ENCODE measurements at regions not wholly inside any gene's neighbourhood (a gene's known extent, or its start where the extent isn't known, plus 50 kb on each side); places are given as distances from the start of the nearest gene placed in this dataset.
A peak's percentile ranks its signal among the peaks of the same experiment; 100 is the strongest.
"Not testable (repeated sequence)": the region's sequence is repeated elsewhere in the genome, so short reads cannot be mapped to it uniquely, and the experiment has no call there.

DNA sequence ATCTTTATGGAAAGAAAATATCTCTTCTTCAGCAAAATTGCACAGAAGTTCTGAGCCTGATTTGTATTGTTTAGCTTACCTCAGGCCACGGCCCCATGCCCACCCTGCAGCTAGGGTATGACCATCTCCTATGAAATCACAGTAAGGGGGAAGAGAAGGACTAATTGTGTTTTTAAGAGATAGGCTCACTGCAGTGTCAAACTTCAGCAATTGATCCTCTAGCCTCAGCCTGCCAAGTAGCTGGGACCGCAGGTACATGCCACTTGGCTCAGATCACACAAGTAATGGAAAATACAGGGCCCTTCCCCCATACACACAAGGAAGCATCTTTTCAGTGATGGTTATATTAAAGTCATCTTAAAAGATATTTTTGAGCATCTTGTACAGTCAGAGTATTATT, 60.0 kb downstream of the DMAC1 start:
- no peak for DNase-seq (ENCODE audit: low read depth)

DNA sequence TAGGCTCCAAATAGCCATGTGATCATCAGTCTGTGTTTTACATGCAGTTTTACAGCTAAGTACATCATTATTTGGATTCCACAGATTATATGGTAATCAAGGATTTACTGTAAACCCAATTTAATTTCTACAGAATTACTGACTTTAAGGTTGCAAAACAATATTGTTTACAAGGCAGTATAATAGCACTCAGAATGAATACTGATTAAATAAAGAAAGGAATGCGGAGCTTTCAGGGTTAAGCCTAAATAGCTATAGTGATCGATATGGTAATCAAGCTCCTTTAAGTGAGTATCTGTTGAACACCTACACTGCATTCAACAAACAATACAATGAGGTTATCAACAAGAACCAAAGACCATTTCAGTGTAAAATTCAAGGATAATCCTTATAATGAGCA, 64.3 kb downstream of the DMAC1 start:
- DNase-seq (ENCODE audit: low read depth) = no peak

DNA sequence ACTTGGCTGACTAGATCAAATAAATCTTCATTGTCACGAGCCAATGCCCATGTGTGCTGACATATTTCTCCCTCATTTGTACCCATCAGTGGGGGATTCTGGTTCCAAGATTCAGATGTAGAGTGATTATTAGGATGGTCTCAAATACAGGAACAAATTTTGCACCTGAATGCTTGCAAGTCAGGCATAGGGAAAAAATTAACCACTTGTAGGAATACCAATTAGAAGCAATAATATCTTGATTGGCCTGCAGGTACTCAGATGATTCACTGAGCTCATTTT, 69.5 kb downstream of the DMAC1 start:
- no peak for DNase-seq (ENCODE audit: low read depth)

DNA sequence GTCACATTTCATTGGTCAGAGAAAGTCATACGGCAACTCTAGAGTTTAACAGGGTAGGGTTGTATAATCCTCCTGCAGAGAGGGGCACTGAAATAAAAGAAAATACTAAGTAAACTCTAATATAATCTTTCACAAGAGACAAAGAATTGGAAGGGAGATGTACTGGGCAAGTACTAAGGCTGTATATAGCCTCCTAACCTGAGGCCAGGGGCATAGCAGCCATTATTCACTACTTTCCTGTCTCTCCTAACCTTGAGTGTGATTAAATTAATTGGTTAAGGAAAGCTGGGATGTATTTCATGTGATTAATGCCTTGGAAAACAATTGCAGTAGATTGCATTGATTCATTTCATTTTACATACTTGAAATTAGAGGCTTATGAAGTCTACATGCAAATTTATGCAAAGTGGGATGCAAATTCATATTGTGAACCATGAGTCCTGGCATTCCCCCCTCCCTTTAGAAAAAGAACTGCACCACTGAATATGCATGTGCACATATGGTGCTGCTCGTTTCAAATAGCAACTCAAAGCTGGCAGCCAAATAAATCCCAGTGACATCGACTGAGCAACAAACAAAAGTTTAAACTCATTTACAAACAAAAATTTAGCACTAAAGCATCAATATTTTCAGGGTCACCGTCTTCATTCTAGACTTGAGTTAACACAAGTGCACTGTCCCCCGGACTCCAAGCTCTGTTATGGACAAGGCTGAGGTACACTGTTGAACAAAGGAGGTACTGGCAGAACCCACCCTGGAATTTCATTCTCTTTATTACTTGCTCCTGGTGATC, 70.0 kb downstream of the DMAC1 start:
- DNase-seq (ENCODE audit: low read depth) = no peak

DNA sequence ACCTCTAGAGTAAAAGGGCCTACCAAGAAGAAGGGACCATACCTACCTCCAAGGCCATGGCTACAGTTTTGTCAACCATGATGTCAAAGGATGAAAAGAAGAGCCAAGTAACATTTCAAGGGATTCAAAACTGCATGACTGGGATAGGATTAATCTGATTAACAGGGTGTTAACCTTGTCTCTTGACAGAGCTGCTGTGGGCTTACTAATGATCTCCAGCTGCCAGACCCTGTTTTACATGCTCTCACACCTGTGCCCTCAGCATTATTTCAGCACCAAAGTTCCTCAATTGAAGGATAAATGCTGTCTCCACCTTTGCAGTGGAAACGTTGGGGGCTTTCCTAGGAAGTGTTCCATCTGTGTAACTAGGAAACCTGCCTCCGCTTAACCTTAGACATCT, 78.3 kb downstream of the DMAC1 start:
- DNase-seq (ENCODE audit: low read depth) = no peak

DNA sequence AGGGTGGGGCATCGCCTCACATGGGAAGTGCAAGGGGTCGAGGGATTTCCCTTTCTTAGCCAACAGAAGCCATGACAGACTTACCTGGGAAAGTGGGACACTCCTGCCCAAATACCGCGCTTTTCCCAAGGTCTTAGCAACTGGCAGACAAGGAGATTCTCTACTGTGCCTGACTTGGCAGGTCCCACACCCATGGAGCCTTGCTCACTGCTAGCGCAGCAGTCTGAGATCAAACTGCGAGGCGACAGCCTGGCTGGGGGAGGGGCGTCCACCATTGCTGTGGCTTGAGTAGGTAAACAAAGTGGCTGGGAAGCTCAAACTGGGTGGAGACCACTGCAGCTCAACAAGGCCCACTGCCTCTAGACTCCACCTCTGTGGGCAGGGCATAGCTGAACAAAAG, 86.5 kb downstream of the DMAC1 start:
- not testable (repeated sequence) for DNase-seq (ENCODE audit: low read depth)

DNA sequence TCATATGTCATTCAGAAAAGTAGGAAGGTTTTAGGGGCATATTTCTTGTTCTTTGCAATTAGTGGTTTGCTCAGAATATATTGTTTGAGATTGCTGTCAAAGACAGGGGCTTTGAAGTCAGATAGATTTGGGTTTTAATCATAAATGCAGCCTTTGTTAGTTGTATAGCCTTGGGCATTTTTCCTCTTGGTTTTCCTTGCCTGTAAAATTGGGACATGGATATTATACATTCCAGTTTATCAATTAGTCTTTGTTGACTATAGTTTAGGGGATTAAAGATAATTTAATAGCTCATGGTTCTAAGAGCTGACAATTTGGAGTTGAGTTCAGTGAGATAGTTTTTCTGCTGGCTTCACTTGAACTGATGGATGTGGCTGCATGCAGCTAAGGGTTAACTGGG, 88.9 kb downstream of the DMAC1 start:
- no peak for DNase-seq (ENCODE audit: low read depth)

DNA sequence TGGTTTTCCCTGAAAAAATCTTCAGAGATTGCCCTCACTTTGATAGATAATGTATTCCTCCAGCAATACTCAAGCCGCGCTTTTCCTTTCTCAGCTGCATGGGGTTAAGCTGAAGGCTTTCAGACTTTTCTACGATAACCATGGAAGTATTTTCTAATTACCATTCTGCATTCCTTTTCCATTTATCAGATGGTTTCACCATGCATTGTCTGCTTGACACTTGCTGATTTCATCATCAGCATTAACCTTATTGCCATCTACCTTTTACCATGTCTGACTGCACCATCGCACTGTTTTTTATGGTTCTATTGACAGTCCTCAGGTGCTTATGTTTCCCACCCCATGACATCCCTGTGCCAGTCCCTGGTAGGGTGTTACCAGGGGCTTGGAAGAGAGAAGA, 91.6 kb downstream of the DMAC1 start:
- no peak for DNase-seq (ENCODE audit: low read depth)

DNA sequence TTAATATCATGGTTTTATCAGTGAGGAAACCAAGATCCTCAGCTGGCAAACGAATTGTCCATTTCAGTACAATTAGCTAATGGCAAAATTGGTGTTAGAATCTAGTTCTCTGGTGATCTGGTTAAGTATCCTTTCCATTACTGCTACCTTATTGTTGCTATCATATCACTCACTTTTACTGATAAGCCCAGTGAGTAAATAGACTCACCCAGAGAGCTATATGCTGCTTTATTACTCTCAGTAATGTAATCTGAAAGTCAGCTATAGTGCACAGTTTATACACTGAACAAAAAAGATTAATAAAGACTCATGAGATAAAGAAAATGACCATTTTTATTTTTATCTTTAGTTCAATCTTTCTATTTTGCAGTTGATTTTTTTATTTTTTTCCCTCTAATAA, 95.0 kb downstream of the DMAC1 start:
- DNase-seq (ENCODE audit: low read depth) = no peak

DNA sequence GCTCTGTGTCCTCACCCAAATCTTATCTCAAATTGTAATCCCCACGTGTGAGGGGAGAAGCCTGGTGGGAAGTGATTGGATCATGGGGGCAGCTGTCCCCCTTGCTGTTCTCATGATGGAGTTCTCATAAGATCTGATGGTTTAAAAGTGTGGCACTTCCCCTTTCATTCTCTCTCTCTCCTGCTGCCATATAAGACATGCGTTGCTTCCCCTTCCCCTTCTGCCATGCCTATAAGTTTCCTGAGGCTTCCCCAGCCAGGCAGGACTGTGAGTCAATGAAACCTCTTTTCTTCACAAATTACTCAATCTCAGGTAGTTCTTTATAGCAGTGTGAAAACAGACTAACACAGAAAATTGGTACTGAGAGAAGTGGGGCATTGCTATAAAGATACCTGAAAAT, 107.7 kb downstream of the DMAC1 start:
- DNase-seq (ENCODE audit: low read depth) = no peak

DNA sequence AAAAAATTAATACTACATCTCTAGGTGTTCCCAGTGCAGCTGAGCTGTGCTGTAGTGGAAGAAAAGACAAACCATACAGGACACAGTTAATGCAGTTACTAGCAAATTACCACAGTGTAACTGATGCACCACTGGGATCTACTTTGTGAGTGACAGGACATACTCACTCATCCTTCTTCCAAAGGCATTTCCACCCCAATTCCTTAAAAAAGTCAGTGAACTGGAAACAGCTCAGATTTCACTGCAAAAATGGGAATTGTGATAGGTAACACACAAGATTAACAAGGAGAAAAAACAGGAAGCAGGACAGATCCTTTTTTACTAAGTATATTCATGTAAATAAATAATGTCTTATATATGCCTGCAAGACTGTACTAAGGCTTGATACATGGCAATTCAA, 109.6 kb downstream of the DMAC1 start:
- DNase-seq (ENCODE audit: low read depth) = no peak

DNA sequence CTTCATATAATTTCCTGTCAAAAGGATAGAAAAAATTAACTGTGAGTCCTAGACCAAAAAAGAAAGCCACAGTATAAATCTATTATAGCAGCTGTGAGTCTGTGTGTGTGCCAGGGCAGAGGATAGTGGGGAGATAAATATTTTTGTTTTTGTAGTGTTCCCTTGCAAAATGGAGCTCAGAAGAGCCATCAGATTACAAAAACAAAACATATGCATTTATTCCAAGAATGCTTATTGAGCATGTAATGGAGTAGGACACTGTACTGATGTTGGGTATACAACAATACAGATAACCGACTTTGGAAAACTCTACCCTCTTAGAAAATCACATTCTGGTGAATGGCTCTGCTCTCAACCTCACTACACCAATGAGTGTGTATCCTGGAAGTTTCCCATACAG, 111.0 kb downstream of the DMAC1 start:
- no peak for DNase-seq (ENCODE audit: low read depth)

DNA sequence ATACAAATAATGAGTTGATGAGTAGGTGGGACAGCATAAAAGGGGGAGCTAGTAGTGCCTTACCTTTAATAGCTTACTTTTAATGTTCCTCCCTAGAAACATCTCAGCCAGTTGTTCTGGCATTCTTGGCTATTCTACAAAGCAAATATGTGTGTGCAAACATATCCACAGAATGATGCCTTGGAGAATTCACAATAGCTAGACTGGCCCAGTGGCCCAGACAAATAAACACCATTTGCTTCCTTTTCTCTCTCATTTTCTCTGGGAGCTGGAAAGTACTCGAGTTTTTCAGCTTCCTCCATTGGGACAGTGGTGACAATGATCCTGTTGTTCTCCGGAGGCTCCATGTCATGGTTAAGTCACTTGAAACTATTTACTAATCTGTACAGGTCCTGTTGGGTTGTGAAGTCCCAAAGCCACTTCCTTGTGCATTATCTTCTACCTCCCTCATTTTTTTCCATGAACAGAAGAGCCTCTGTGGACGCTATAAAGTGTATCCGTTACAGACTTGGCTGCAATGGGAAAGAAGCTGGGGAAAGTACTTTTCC, 122.9 kb downstream of the DMAC1 start:
- DNase-seq (ENCODE audit: low read depth) = no peak

DNA sequence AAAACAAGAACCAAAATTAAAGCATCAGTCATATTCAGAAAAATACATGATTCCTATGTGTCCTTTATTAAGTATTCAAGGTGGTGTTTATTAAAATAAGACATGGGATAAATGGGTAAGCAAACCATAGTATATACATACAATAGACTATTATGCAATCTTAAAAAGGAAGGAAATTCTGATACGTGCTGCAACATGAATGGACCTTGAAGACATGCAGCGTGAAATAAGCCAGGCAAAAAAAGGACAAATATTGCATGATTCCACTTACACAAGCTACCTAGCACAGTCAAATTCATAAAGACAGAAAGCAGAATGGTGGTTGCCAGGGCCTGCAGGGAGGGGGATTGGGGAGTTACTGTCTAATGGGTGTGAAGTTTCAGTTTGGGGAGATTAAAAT, 127.7 kb downstream of the DMAC1 start:
- no peak for DNase-seq (ENCODE audit: low read depth)

DNA sequence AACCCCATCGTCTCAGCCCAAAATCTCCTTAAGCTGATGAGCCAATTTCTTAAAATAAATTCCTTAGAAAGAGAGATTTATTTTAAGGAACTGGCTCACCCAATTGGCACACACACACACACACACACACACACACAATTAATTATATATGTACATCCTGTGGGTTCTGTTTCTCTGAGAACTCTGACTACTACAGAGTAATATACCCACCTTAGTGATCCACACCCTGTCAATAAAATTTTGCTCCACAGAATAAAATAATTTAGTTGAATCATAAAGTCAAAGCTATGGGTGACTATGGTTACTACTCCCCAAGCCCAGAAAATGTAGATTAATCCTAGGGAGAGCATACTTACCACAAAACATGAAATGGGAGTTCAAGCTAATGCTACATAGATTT, 131.0 kb downstream of the DMAC1 start:
- DNase-seq (ENCODE audit: low read depth) = no peak

DNA sequence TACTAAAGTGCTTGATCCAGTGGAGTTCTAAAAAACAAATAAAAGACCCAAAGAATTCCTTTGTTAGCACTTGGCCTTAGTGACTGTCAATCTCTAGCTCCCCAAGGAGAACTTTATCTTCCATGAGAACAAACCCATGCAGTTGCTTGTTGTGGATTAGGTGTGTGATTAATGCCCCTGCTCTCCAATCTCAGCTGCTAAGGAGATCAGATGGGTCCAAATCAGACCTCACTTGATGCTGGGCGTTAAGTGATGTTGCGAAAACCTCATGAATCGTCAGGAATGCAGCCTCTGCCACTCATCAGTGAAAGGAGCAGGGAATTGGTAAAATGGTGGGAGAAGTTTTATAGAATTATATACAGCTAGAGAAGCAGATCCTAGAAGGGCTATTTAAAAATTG, 133.7 kb downstream of the DMAC1 start:
- DNase-seq (ENCODE audit: low read depth) = no peak

DNA sequence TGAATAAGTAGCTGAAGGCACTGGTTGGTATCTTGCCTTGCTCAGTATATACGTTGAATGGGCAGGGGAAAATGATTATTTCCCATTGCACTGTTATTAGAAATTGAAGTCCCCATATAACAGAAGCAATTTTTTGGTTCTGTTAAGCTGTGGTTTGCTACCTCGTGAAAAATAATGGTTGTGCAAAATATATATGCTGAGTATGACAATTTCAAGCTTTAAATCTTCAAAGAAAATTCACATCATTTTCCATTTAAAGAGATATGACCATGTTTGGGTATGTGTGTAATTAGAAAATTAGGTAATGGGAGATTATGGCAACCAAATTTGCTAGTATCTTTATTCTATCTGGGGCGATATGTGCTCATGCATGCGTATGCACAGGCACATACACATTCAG, 139.8 kb downstream of the DMAC1 start:
- DNase-seq (ENCODE audit: low read depth) = no peak

DNA sequence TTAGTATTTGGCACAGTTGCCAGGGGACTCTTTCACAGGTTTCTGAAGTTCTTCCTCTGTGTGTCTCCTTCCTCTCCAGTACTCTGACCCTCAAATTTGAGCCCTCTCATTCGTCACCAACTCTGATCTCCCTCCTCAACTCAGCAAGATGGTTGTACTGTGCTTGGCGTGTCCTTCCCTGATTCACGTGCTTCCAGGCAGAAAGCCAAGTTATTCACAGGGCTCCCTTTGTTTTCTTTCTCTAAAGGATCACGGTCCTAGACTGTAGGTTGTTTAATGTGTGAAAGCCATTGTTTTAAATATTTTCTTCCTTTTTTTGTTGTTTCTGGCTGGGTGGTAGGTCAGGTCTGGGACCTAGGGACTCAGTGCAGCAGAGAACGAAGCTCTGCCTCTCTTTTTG, 142.9 kb downstream of the DMAC1 start:
- DNase-seq (ENCODE audit: low read depth) = no peak

DNA sequence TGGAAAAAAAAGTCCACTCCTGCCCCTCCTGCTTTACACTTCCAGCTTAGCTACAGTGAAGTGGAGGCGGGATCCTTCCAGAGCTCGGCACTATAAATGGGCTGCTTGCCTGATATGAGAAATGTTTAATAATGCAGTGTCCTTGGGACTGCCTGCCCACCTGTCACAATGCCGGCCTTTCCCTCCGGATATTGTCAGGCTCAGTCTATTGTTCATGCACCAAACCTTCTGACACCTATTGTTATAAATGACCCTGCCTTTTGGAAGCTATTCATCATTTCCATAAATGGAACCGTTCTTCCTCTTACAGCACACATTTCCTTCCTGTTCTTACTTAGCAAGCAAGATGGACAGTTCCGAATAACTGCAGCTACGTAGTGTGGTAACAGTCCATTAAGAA, 146.3 kb downstream of the DMAC1 start:
- no peak for DNase-seq (ENCODE audit: low read depth)

DNA sequence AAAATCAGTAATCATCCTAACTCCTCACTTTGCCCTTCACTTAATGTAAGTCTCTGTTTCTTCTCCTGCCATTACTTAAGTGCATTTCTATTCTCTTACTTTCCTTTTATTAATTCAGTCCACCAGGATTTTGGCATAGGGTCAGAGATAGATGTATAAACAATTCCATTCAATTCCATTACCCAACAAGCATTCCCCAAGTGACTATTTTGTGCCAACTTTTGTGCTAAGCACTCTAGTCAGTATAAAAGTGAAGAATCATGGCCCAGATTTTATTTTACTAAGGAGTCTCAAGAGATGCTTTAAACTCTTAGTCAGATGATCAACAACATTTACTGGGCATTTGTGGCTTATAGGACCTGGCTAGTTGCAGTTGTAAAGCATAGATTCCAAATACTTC, 159.3 kb downstream of the DMAC1 start:
- DNase-seq (ENCODE audit: low read depth) = no peak

DNA sequence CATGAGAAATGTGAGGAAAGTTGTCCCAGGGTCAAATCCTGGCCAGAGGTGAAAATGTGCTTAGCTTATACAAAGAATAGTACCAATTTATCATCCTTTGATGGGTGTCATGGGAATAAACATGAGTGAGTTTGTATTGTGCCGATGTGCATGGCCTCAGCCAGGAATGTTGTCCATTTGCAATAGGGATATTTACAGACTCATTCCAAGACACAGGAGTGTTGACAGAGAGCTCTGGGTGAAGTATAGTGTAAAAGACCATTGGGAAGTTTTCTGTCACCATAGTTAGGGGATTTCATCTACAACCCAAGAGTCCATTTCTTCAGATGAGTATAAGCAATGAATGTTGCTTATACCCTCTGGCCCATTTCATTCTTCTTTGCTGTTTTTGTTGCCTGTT, 160.1 kb downstream of the DMAC1 start:
- no peak for DNase-seq (ENCODE audit: low read depth)

DNA sequence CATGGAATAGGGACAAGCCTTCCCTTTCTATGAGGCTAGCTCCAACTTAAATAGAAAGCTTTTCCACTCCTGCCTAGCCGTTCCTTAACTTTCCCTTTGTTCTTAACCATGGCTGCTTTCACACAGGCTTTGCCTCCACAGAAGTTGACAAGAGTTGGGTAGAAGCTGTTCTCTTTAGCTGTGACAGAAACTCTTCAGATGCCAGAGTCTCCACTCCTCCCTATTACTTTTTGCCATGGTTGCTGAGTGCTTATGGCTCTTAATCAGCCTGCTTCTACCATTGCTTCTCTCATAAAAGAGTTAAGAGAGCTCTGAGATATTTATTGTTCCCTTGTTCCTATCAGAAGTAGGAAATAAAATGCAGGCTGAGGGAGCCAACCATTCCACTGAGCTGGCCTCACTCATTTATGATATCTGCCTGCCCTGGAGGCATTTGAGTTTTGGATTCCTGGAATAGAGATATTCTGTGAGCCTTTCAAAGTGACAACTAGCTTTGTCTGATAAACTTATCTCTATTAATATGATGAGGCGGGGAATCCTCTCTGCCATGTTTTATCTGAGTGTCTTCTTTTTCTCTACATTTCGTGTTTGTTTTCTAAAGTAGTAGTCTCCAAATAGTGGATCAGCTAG, 162.6 kb downstream of the DMAC1 start:
- no peak for DNase-seq (ENCODE audit: low read depth)

DNA sequence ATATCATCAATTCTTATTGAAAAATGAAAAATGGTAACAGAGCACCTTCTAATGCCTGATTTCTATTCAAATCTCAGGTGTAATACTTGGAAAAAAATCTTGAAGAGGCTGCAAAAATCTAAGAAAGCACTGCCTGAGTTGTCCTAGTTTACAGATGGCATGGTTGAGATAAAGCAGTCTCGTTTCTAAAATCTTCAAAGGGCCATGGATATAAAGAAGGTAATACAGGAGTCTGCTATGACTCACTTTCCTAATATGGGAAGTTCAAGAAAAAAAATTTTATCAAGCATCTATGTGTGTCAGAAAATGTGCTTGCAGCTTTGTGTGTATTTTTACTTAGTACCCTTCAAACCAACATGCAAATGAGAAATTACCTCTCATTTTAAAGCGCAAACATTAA, 163.3 kb downstream of the DMAC1 start:
- no peak for DNase-seq (ENCODE audit: low read depth)

DNA sequence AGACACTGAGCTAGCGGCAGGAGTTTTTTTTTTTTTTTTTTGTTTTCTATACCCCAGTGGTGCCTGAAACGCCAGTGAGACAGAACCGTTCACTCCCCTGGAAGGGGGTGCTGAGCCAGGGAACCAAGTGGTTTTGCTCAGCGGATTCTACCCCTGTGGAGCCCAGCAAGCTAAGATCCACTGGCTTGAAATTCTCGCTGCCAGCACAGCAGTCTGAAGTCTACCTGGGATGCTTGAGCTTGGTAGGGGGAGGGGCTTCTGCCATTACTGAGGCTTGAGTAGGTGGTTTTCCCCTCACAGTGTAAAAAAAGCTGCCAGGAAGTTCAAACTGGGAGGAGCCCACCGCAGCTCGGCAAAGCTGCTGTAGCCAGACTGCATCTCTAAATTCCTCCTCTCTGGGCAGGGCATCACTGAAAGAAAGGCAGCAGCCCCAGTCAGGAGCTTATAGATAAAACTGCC, 173.0 kb downstream of the DMAC1 start:
- DNase-seq (ENCODE audit: low read depth) = peak; percentile 19

All from activated gamma-delta T cell treated with anti-CD3 and anti-CD28 coated beads, Interleukin-2, amount 50 U/mL, for 16 hours (primary cell).